TTC549 (cell line): ENCODE measurements at regions not wholly inside any gene's neighbourhood (a gene's known extent, or its start where the extent isn't known, plus 50 kb on each side); places are given as distances from the start of the nearest gene placed in this dataset.

Experiments
- FAIRE-seq: peaks from 2 replicates; lab custom pipeline; 2012; peaks lifted over from hg19 to GRCh38; lab: Jason Lieb, UNC

DNA sequence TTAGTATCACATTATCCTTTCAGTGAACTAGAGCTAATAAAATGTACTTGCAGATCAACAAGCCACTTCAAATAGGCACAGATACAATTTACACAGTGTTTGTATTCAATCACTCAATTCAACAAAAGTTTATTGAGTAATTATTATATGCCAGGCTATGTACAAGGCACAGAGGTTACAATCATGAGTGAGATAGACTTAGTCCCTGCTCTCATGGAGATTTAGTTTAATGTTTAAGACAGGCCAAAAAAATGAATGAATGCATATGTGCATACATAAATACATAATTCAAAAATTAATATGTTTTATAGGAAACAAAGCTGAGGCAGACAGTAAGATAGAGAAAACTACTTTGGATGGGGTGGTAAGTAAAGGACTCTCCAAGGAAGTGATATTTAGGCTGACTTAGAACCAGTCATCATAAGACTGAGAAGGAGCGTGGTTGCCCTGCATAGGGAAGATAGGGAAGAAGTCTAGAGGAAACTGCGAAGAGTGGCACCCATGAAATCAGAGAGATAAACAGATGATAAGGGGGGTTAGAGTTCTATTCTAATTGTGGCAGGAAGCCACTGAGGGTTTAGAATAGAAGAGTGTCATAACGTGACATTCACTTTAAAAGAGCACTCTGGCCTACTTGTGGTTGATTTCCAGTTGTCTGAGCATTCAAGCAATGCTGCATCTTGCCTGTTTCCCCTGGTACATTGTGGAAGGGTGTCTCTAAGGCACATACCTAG, 49.7 kb upstream of the GRAMD2B start:
- no peak for FAIRE-seq
